Endothelial cell (in vitro differentiated cells): ENCODE measurements at regions not wholly inside any gene's neighbourhood (a gene's known extent, or its start where the extent isn't known, plus 50 kb on each side); places are given as distances from the start of the nearest gene placed in this dataset.
"Not testable (repeated sequence)": the region's sequence is repeated elsewhere in the genome, so short reads cannot be mapped to it uniquely, and the experiment has no call there.

ENCODE experiments used
- DNase-seq: peaks from one replicate; pipeline ENCODE4 v3.0.0; 2021; ENCODE audit warnings: low spot score
- H3K27ac Mint-ChIP-seq: one replicate; pipeline ENCODE4 v1.8.0; 2021; ENCODE audit warnings: mixed read lengths, inconsistent platforms; ENCODE audit not compliant: unreplicated experiment
- H3K27me3 Mint-ChIP-seq: one replicate; pipeline ENCODE4 v1.8.0; 2021; ENCODE audit warnings: mild to moderate bottlenecking, moderate library complexity, mixed read lengths, inconsistent platforms; ENCODE audit not compliant: unreplicated experiment
- H3K36me3 Mint-ChIP-seq: one replicate; pipeline ENCODE4 v1.8.0; 2021; ENCODE audit warnings: mild to moderate bottlenecking, low read depth, mixed read lengths, inconsistent platforms; ENCODE audit not compliant: unreplicated experiment
- H3K4me1 Mint-ChIP-seq: one replicate; pipeline ENCODE4 v1.8.0; 2021; ENCODE audit warnings: mild to moderate bottlenecking, mixed read lengths, inconsistent platforms; ENCODE audit not compliant: unreplicated experiment
- H3K4me3 Mint-ChIP-seq: one replicate; pipeline ENCODE4 v1.8.0; 2021; ENCODE audit warnings: mild to moderate bottlenecking, mixed read lengths, inconsistent platforms; ENCODE audit not compliant: unreplicated experiment
- H3K9me3 Mint-ChIP-seq: one replicate; pipeline ENCODE4 v1.8.0; 2021; ENCODE audit warnings: mixed read lengths, inconsistent platforms; ENCODE audit not compliant: unreplicated experiment
- TF ChIP-seq, protein P1 (sequence below): fragments of 200-600 bp; sonication (generic); IDR thresholded peaks from one replicate; pipeline ENCODE4 v1.5.0; 2021; ENCODE audit warnings: antibody characterized with exemption; ENCODE audit not compliant: unreplicated experiment

DNA sequence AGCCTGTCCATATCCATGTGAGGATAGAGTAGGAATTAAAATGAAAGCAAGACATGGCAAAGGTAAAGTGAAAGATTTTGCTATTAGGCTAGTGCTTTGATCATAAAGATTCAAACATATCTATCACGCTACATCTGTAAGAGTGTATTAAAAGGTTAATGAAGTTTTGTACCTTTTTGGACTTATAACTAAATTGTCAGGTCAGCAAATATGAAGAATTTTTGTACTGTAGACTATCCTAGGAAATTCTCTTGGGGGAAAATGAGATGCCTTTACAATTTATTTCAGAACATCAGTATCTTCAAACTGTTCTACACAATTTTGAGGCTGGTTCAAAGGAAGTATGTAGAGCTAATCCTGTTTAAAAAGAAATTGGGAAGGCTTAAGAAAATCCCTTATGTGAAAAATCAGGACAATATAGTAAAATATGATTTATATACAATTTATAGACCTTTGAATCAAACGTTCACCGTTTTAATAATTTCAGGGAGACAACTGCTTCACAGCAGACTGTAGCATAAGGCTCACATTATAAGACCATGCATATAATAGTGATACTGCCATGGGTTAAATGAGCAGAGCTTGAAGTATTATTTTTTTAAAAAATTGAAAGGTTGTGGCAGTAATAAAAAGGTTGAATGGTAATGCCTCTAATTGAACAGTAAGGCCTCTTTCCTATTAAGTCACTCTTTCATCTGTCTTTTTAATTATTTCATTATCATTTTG is 639.5 kb upstream of the ARRDC3 start:
- no peaks in the 10 kb centered on the region for H3K9me3 Mint-ChIP-seq
- DNase-seq: no peak
- H3K4me1 Mint-ChIP-seq: peaks cover under 1% of the 10 kb centered on the region
- TF ChIP-seq, protein P1, sequence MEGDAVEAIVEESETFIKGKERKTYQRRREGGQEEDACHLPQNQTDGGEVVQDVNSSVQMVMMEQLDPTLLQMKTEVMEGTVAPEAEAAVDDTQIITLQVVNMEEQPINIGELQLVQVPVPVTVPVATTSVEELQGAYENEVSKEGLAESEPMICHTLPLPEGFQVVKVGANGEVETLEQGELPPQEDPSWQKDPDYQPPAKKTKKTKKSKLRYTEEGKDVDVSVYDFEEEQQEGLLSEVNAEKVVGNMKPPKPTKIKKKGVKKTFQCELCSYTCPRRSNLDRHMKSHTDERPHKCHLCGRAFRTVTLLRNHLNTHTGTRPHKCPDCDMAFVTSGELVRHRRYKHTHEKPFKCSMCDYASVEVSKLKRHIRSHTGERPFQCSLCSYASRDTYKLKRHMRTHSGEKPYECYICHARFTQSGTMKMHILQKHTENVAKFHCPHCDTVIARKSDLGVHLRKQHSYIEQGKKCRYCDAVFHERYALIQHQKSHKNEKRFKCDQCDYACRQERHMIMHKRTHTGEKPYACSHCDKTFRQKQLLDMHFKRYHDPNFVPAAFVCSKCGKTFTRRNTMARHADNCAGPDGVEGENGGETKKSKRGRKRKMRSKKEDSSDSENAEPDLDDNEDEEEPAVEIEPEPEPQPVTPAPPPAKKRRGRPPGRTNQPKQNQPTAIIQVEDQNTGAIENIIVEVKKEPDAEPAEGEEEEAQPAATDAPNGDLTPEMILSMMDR: no peak
- H3K4me3 Mint-ChIP-seq: no peak overlapping the region
- no peaks in the 10 kb centered on the region for H3K36me3 Mint-ChIP-seq
- no peak overlapping the region for H3K27ac Mint-ChIP-seq
- no peaks in the 10 kb centered on the region for H3K27me3 Mint-ChIP-seq

DNA sequence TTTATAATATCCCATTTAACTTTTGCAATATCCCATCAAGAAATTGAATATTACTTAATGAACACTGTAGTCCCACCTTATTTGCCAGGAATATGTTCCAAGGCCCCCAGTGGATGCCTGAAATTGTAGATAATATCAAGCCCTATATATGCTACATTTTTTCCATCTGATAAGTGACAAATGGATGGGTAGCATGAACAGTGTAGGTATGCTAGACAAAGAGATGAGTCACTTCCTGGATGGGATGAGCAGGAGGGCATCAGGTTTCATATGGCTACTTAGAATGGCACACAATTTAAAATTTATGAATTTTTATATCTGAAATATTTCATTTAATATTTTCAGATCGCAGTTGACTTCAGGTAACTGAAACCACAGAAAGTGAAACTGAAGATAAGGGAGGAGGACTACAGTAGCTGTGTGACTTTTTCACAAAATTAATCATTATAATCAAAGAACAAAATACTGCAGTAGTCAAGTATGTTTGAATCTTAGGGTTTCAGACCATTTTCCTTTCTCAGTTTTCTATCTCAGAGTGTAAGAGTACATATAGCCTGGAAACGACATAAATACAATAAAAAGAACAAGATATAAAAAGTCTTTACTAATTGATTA is 636.4 kb upstream of the ARRDC3 start:
- peaks cover 2% of the 10 kb centered on the region for H3K4me1 Mint-ChIP-seq
- TF ChIP-seq, protein P1: no peak
- no peaks in the 10 kb centered on the region for H3K9me3 Mint-ChIP-seq
- H3K27ac Mint-ChIP-seq: no peak overlapping the region
- no peak overlapping the region for H3K4me3 Mint-ChIP-seq
- DNase-seq: no peak
- H3K27me3 Mint-ChIP-seq: no peaks in the 10 kb centered on the region
- H3K36me3 Mint-ChIP-seq: no peaks in the 10 kb centered on the region

DNA sequence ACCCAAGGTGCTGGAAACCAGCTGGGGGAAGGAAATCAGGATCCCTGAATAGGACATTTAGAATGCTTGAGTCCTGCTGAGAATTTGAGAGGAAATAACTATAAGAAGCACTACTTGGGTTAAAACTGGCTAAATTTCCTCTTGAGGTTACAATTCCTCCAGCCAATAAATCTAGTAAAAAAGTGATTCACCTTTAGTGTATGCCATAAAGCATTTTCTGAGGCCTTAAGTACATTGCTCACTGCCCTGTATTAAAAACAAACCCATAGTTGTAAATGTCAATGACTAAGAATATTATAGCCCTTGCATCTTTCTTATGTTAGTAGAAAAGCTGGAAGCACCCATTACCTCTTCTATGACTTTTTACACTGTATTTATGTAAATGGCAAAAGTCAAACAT is 634.7 kb upstream of the ARRDC3 start:
- H3K4me3 Mint-ChIP-seq: no peak overlapping the region

DNA sequence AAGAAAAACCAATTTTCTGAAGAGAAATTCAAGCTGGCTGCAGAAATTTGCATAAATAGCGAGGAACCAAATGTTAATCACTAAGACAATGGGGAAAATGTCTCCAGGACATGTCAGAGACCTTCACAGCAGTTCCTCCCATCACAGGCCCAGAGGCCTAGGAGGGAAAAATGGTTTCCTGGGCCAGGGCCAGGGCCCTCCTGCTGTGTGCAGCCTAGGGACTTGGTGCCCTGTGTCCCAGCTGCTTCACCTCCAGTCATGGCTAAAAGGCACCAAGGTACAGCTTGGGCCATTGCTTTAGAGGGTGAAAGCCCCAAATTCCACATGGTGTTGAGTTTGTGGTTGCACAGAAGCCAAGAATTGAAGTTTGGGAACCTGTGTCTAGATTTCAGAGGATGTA is 628.7 kb upstream of the ARRDC3 start:
- not testable (repeated sequence) for H3K36me3 Mint-ChIP-seq, H3K27ac Mint-ChIP-seq, H3K27me3 Mint-ChIP-seq, H3K4me1 Mint-ChIP-seq, H3K4me3 Mint-ChIP-seq, H3K9me3 Mint-ChIP-seq, DNase-seq

More for the DNA sequence above, 634.7 kb upstream of the ARRDC3 start:
- Mint-ChIP-seq H3K27ac (no peak overlapping the region), H3K9me3 (no peaks in the 10 kb centered on the region), H3K4me1 (peaks cover 2% of the 10 kb centered on the region), H3K27me3 (no peaks in the 10 kb centered on the region), H3K36me3 (no peaks in the 10 kb centered on the region)
- TF ChIP-seq, protein P1: no peak
- no peak for DNase-seq

DNA sequence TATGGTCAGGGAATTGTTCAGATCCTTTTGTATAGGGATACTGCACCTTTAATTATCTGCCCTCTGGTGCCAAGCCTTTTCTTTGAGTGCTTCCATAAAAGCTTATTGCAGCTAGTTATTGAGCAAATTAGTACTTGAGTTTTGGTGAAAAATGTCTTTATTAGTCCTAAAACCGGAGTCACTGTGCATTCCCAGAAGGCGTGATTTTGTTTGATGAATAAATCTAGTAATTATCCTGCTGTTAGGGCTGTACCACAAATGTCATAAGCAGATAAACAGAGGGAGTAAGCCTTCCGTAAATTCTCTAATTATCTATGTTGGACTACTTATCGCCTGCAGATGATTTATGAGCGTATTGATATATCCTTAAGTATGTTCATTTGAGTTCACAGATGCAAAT is 620.7 kb upstream of the ARRDC3 start:
- H3K27ac Mint-ChIP-seq: no peak overlapping the region
- no peaks in the 10 kb centered on the region for H3K9me3 Mint-ChIP-seq
- no peak overlapping the region for H3K4me3 Mint-ChIP-seq
- peaks cover 7% of the 10 kb centered on the region for H3K4me1 Mint-ChIP-seq
- no peaks in the 10 kb centered on the region for H3K36me3 Mint-ChIP-seq
- TF ChIP-seq, protein P1: no peak
- H3K27me3 Mint-ChIP-seq: no peaks in the 10 kb centered on the region
- DNase-seq: no peak
